GM12878 (cell line): ENCODE measurements at regions not wholly inside any gene's neighbourhood (a gene's known extent, or its start where the extent isn't known, plus 50 kb on each side); places are given as distances from the start of the nearest gene placed in this dataset.

ENCODE experiments used
- ATAC-seq: fragments of 200-7000 bp; cut with Tn5 transposase; 3 replicates; pipeline ENCODE4 v1.9.1; 2020; ENCODE audit warnings: mild to moderate bottlenecking, moderate library complexity
- BruUV-seq: library from RNA; stranded (reverse); fragments of 400-500 nt; replicated peaks from 2 replicates; lab custom pipeline; 2021; lab: Mats Ljungman, UMichigan
- CTCF ChIA-PET: fragments of 300-600 bp; sonication (Branson Sonifier 250); formaldehyde crosslinking; extraction: SDS; loops from one replicate; lab custom pipeline; 2021; ENCODE audit warnings: inconsistent platforms; lab: Yijun Ruan, JAX
- POLR2A ChIA-PET: fragments of 350-600 bp; formaldehyde crosslinking; extraction: SDS; loops from one replicate; lab custom pipeline; 2021; ENCODE audit warnings: inconsistent platforms; lab: Charles Lee
- RAD21 ChIA-PET: fragments of 300-600 bp; sonication (Branson Sonifier 250); formaldehyde crosslinking; loops from one replicate; lab custom pipeline; 2023; ENCODE audit warnings: antibody characterized with exemption; ENCODE audit not compliant: unreplicated experiment; lab: Charles Lee
- SMC1A ChIA-PET: fragments of 300-600 bp; sonication (Branson Sonifier 250); formaldehyde crosslinking; loops from one replicate; lab custom pipeline; 2023; ENCODE audit not compliant: unreplicated experiment, uncharacterized antibody; lab: Charles Lee
- DNase-seq: peaks from one replicate; pipeline ENCODE4 v3.0.0-alpha.2; 2011; ENCODE audit warnings: low read depth, low spot score
- FAIRE-seq: peaks from 3 replicates; lab custom pipeline; 2011; peaks lifted over from hg19 to GRCh38; lab: Jason Lieb, UNC
- H2AFZ ChIP-seq: 2 replicates; pipeline ENCODE4 v1.6.0; 2011; ENCODE audit warnings: low read depth, low read length, control low read depth; ENCODE audit not compliant: control insufficient read depth
- H3K27ac ChIP-seq: 2 replicates; pipeline ENCODE4 v1.5.1; 2011; ENCODE audit warnings: control low read depth; ENCODE audit not compliant: control insufficient read depth, insufficient read depth
- H3K27me3 ChIP-seq, 2 experiments: replicated peaks in 1 of 2; 2 replicates each; pipeline versions ENCODE4 v1.6.0 to v1.6.1; 2011; ENCODE audit warnings: low read length in 1 of 2; ENCODE audit not compliant: control insufficient read depth in 2 of 2, insufficient read depth in 2 of 2
- H3K36me3 ChIP-seq, 2 experiments: 2 replicates each; pipeline ENCODE4 v1.5.1; 2011; ENCODE audit warnings: low read length in 1 of 2; ENCODE audit not compliant: control insufficient read depth in 2 of 2, insufficient read depth in 2 of 2
- H3K4me1 ChIP-seq: 2 replicates; pipeline ENCODE4 v1.6.1; 2011; ENCODE audit warnings: mild to moderate bottlenecking, low read length, moderate library complexity, mixed read lengths; ENCODE audit not compliant: control insufficient read depth, insufficient read depth
- H3K4me2 ChIP-seq: 2 replicates; pipeline ENCODE4 v1.6.0; 2011; ENCODE audit warnings: control low read depth; ENCODE audit not compliant: control insufficient read depth, insufficient read depth
- H3K4me3 ChIP-seq: fragments of 200-600 bp; sonication (generic); 2 replicates; pipeline ENCODE4 v1.5.1; 2016
- H3K79me2 ChIP-seq: 2 replicates; pipeline ENCODE4 v1.6.0; 2011; ENCODE audit warnings: low read length; ENCODE audit not compliant: control insufficient read depth, insufficient read depth
- H3K9ac ChIP-seq: 2 replicates; pipeline ENCODE4 v1.8.0; 2011; ENCODE audit warnings: low read length, control low read depth, mixed read lengths; ENCODE audit not compliant: control insufficient read depth, insufficient read depth
- H3K9me3 ChIP-seq: replicated peaks from 3 replicates; pipeline ENCODE4 v1.5.1; 2011; ENCODE audit warnings: mild to moderate bottlenecking, low read length; ENCODE audit not compliant: control insufficient read depth, insufficient read depth
- H4K20me1 ChIP-seq: 2 replicates; pipeline ENCODE4 v1.6.0; 2011; ENCODE audit not compliant: control insufficient read depth, insufficient read depth
- HDGF ChIP-seq: fragments of 450-650 bp; IDR thresholded peaks from 2 replicates; pipeline ENCODE4 v1.6.1; 2016; ENCODE audit warnings: antibody characterized with exemption
- JUND ChIP-seq: IDR thresholded peaks from 2 replicates; pipeline ENCODE4 v1.6.1; 2012; ENCODE audit warnings: low read depth, mild to moderate bottlenecking, low read length, improper control_type of control experiment, moderate library complexity
- LARP7 ChIP-seq: fragments of 450-650 bp; IDR thresholded peaks from 2 replicates; pipeline ENCODE4 v1.6.1; 2017; ENCODE audit warnings: mild to moderate bottlenecking
- NBN ChIP-seq: fragments of 450-650 bp; IDR thresholded peaks from 2 replicates; pipeline ENCODE4 v1.6.1; 2016
- SPI1 ChIP-seq: IDR thresholded peaks from 2 replicates; pipeline ENCODE4 v1.6.1; 2011; ENCODE audit warnings: low read depth, mild to moderate bottlenecking, low read length, moderate library complexity, borderline replicate concordance; ENCODE audit not compliant: insufficient read depth
- SREBF2 ChIP-seq: IDR thresholded peaks from 2 replicates; pipeline ENCODE4 v1.6.1; 2012; ENCODE audit warnings: mild to moderate bottlenecking, low read length
- ZNF24 ChIP-seq: fragments of 450-650 bp; IDR thresholded peaks from 2 replicates; pipeline ENCODE4 v1.6.1; 2017; ENCODE audit warnings: antibody characterized with exemption, mild to moderate bottlenecking
- WGBS: methylation state at CpG from one replicate; pipeline ENCODE4 v1.1.6; 2016; ENCODE audit warnings: low lambda C conversion rate; ENCODE audit not compliant: insufficient replicate concordance, insufficient coverage; ENCODE audit errors: missing lambda C conversion rate; 5-methylcytosine and 5-hydroxymethylcytosine counted together
- in situ Hi-C: fragments of 300-500 bp; cut with MboI; formaldehyde crosslinking; loops from 9 replicates; pipeline ENCODE4 v1.14.3; 2018; ENCODE audit warnings: mixed read lengths
- intact Hi-C: fragments of 100-400 bp; cut with micrococcal nuclease; formaldehyde crosslinking; loops from one replicate; pipeline ENCODE4 v1.14.2; 2022; ENCODE audit not compliant: unreplicated experiment
- TF ChIP-seq, protein P1 (sequence below), 3 experiments: IDR thresholded peaks in 2 of 3; conservative IDR thresholded peaks in 1 of 3; 2 replicates each; pipeline ENCODE4 v1.5.1; 2011; ENCODE audit warnings: low read depth in 3 of 3, low read length in 3 of 3, mild to moderate bottlenecking in 3 of 3, control low read depth in 2 of 3, moderate library complexity in 2 of 3, inconsistent platforms in 1 of 3, mixed read lengths in 1 of 3; ENCODE audit not compliant: control insufficient read depth in 2 of 3, insufficient read depth in 1 of 3; ENCODE audit errors: extremely low read depth in 1 of 3
- TF ChIP-seq, protein P2 (sequence below): fragments of 450-650 bp; formaldehyde crosslinking; IDR thresholded peaks from 2 replicates; pipeline ENCODE4 v1.5.0; 2022; ENCODE audit warnings: mild to moderate bottlenecking, missing genetic modification characterization

GRCh38 chr4:35789899-35790574 lies 454.3 kb downstream of the ARAP2 start:
- no peak overlapping the region for H3K4me2 ChIP-seq
- 8% methylated on average over 1 of the region's 1 CpG for WGBS
- H2AFZ ChIP-seq, result no peak overlapping the region
- ChIA-PET POLR2A (interaction anchor here (0.6 kb wide), 1 partner anchor 421 kb away, joined by 6 read pairs; no protein-coding TSS in a partner anchor), RAD21 (no interaction called here), CTCF (no interaction called here)
- no peak for FAIRE-seq
- H3K36me3 ChIP-seq, result no peaks in the 10 kb centered on the region
- BruUV-seq, result no TSS peak
- no peaks in the 10 kb centered on the region for H3K4me1 ChIP-seq
- no peaks in the 10 kb centered on the region for H4K20me1 ChIP-seq
- no peak overlapping the region for H3K27ac ChIP-seq
- in situ Hi-C loops (no loop called here), intact Hi-C loops (no loop called here)
- no peaks in the 10 kb centered on the region for H3K9me3 ChIP-seq
- no peaks in the 10 kb centered on the region for H3K27me3 ChIP-seq
- no peak for DNase-seq
- no peaks in the 10 kb centered on the region for H3K79me2 ChIP-seq
- TF ChIP-seq SREBF2 (no peak), LARP7 (no peak), HDGF (no peak), NBN (no peak), SPI1 (no peak), ZNF24 (no peak), JUND (no peak)
- TF ChIP-seq, protein P1, sequence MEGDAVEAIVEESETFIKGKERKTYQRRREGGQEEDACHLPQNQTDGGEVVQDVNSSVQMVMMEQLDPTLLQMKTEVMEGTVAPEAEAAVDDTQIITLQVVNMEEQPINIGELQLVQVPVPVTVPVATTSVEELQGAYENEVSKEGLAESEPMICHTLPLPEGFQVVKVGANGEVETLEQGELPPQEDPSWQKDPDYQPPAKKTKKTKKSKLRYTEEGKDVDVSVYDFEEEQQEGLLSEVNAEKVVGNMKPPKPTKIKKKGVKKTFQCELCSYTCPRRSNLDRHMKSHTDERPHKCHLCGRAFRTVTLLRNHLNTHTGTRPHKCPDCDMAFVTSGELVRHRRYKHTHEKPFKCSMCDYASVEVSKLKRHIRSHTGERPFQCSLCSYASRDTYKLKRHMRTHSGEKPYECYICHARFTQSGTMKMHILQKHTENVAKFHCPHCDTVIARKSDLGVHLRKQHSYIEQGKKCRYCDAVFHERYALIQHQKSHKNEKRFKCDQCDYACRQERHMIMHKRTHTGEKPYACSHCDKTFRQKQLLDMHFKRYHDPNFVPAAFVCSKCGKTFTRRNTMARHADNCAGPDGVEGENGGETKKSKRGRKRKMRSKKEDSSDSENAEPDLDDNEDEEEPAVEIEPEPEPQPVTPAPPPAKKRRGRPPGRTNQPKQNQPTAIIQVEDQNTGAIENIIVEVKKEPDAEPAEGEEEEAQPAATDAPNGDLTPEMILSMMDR (IDR thresholded peaks at IDR 0.05 in 2 of 3, conservative IDR thresholded peaks at IDR 0.05 in 1 of 3; ENCODE audit: control insufficient read depth in 2 of 3, extremely low read depth in 1 of 3, insufficient read depth in 1 of 3, low read depth in 3 of 3, low read length in 3 of 3), result no peak
- TF ChIP-seq, protein P2, sequence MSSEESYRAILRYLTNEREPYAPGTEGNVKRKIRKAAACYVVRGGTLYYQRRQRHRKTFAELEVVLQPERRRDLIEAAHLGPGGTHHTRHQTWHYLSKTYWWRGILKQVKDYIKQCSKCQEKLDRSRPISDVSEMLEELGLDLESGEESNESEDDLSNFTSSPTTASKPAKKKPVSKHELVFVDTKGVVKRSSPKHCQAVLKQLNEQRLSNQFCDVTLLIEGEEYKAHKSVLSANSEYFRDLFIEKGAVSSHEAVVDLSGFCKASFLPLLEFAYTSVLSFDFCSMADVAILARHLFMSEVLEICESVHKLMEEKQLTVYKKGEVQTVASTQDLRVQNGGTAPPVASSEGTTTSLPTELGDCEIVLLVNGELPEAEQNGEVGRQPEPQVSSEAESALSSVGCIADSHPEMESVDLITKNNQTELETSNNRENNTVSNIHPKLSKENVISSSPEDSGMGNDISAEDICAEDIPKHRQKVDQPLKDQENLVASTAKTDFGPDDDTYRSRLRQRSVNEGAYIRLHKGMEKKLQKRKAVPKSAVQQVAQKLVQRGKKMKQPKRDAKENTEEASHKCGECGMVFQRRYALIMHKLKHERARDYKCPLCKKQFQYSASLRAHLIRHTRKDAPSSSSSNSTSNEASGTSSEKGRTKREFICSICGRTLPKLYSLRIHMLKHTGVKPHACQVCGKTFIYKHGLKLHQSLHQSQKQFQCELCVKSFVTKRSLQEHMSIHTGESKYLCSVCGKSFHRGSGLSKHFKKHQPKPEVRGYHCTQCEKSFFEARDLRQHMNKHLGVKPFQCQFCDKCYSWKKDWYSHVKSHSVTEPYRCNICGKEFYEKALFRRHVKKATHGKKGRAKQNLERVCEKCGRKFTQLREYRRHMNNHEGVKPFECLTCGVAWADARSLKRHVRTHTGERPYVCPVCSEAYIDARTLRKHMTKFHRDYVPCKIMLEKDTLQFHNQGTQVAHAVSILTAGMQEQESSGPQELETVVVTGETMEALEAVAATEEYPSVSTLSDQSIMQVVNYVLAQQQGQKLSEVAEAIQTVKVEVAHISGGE (CRISPR knock-in tag), result no peak
- TF ChIP-seq, all 136 proteins: peak for 0
- H3K9ac ChIP-seq, result no peak overlapping the region
- no peak for ATAC-seq
- SMC1A ChIA-PET, result no interaction called here
- no peak overlapping the region for H3K4me3 ChIP-seq
